ENCODE measurements at regions not wholly inside any gene's neighbourhood (a gene's known extent, or its start where the extent isn't known, plus 50 kb on each side); places are given as distances from the start of the nearest gene placed in this dataset.
"Not testable (repeated sequence)": the region's sequence is repeated elsewhere in the genome, so short reads cannot be mapped to it uniquely, and the experiment has no call there.

DNA sequence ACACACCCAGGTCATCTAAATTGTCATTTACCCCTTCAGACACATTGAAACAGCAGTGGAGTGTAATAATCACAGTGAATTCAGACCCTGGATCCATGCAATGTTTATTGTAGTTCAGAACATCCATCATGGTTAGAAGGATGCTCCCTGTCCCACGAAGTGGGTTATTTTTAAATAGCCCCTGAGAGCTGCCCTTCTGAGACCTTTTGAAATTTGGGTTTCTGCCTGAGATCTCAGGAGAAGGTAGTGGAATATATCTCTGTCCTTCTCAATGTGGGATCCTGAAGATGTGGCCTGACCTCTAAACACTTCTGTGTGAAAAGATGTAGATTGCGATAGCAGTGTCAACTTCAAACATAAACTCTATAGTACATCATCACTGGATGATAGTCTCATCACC is 1080.6 kb downstream of the TMEM121 start:
- no peak overlapping the region for H3K27ac ChIP-seq (ENCODE audit: low read depth in 2 of 2, low read length in 2 of 2)
- H3K4me1 ChIP-seq (ENCODE audit: control insufficient read depth in 2 of 2, insufficient read depth in 2 of 2, low read length in 2 of 2) = no peaks in the 10 kb centered on the region
- H3K9ac ChIP-seq (ENCODE audit: low read depth in 1 of 2, low read length in 2 of 2) = no peak overlapping the region
- no peaks in the 10 kb centered on the region for H3K36me3 ChIP-seq (ENCODE audit: control insufficient read depth in 2 of 2, insufficient read depth in 2 of 2, low read length in 2 of 2)
- H3K4me3 ChIP-seq (ENCODE audit: low read length in 2 of 2) = no peak overlapping the region
- H3K27me3 ChIP-seq (ENCODE audit: control insufficient read depth in 2 of 2, insufficient read depth in 2 of 2, low read length in 2 of 2) = peaks cover 2 to 5% of the 10 kb centered on the region in 2 donors
- H3K9me3 ChIP-seq (ENCODE audit: control insufficient read depth in 2 of 2, low read length in 2 of 2) = no peaks in the 10 kb centered on the region

DNA sequence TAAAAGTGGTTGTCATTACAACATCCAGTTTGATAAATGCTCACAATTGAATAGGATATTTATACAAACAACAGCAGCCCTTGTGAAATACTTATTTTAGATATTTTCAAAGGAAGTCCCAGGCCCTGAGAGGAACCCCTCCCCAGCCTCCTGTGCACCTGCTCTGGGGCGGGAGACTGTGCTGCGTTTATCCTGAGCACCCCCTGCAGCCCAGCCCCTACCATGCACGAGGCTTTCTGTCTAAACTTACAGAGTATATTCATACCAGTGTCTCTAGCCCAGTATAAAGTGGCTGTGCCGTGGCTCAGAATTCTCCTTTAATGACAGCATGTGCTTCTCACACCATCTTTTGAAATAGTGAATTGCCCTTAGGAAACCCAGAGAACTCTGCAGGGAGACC is 1084.3 kb downstream of the TMEM121 start:
- Histone ChIP-seq H3K9me3 (ENCODE audit: control insufficient read depth in 2 of 2, low read length in 2 of 2) (no peaks in the 10 kb centered on the region), H3K27me3 (ENCODE audit: control insufficient read depth in 2 of 2, insufficient read depth in 2 of 2, low read length in 2 of 2) (peaks cover 0 to 2% of the 10 kb centered on the region in 2 donors), H3K27ac (ENCODE audit: low read depth in 2 of 2, low read length in 2 of 2) (no peak overlapping the region), H3K4me3 (ENCODE audit: low read length in 2 of 2) (no peak overlapping the region), H3K4me1 (ENCODE audit: control insufficient read depth in 2 of 2, insufficient read depth in 2 of 2, low read length in 2 of 2) (no peaks in the 10 kb centered on the region), H3K36me3 (ENCODE audit: control insufficient read depth in 2 of 2, insufficient read depth in 2 of 2, low read length in 2 of 2) (no peaks in the 10 kb centered on the region), H3K9ac (ENCODE audit: low read depth in 1 of 2, low read length in 2 of 2) (no peak overlapping the region)

- Histone ChIP-seq H3K27me3 (ENCODE audit: control insufficient read depth in 2 of 2, insufficient read depth in 2 of 2, low read length in 2 of 2) (peaks cover 0 to 3% of the 10 kb centered on the region in 2 donors), H3K36me3 (ENCODE audit: control insufficient read depth in 2 of 2, insufficient read depth in 2 of 2, low read length in 2 of 2) (no peaks in the 10 kb centered on the region), H3K4me1 (ENCODE audit: control insufficient read depth in 2 of 2, insufficient read depth in 2 of 2, low read length in 2 of 2) (no peaks in the 10 kb centered on the region), H3K27ac (ENCODE audit: low read depth in 2 of 2, low read length in 2 of 2) (no peak overlapping the region), H3K9me3 (ENCODE audit: control insufficient read depth in 2 of 2, low read length in 2 of 2) (no peaks in the 10 kb centered on the region), H3K4me3 (ENCODE audit: low read length in 2 of 2) (no peak overlapping the region), H3K9ac (ENCODE audit: low read depth in 1 of 2, low read length in 2 of 2) (no peak overlapping the region)
Observed at GRCh38 chr14:106613256-106613655, 1086.9 kb downstream of the TMEM121 start.

DNA sequence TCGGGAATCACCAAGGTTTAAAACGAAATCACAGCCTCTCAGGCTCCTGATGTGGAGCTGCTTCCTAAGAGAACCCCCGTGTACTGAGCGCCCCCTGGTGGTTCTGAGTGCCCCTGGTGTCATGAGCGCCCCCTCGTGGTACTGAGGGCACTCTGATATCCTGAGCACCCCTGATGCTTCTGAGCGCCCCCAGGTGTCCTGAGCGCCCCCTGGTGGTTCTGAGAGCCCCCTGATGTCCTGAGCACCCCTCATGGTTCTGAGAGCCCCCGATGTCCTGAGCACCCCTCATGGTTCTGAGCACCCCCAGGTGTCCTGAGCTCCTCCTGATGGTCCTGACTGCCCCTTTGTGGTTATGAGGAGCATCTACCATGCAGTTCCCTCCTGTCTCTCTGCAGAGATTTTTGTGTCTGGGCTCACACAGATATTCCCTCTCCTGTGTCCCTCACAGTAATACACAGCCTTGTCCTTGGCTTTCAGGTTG is 1092.1 kb downstream of the TMEM121 start:
- not testable (repeated sequence) for H3K4me1 ChIP-seq (ENCODE audit: control insufficient read depth in 2 of 2, insufficient read depth in 2 of 2, low read length in 2 of 2)

GRCh38 chr14:106619606-106620005 is 1093.2 kb downstream of the TMEM121 start:
- Histone ChIP-seq H3K36me3 (ENCODE audit: control insufficient read depth in 2 of 2, insufficient read depth in 2 of 2, low read length in 2 of 2) (no peaks in the 10 kb centered on the region), H3K9me3 (ENCODE audit: control insufficient read depth in 2 of 2, low read length in 2 of 2) (no peaks in the 10 kb centered on the region), H3K9ac (ENCODE audit: low read depth in 1 of 2, low read length in 2 of 2) (no peak overlapping the region), H3K27ac (ENCODE audit: low read depth in 2 of 2, low read length in 2 of 2) (no peak overlapping the region), H3K27me3 (ENCODE audit: control insufficient read depth in 2 of 2, insufficient read depth in 2 of 2, low read length in 2 of 2) (peaks cover 4 to 8% of the 10 kb centered on the region in 2 donors), H3K4me3 (ENCODE audit: low read length in 2 of 2) (no peak overlapping the region), H3K4me1 (ENCODE audit: control insufficient read depth in 2 of 2, insufficient read depth in 2 of 2, low read length in 2 of 2) (no peaks in the 10 kb centered on the region)

More for the DNA sequence above, 1092.1 kb downstream of the TMEM121 start:
- not testable (repeated sequence) for H3K27me3 ChIP-seq (ENCODE audit: control insufficient read depth in 2 of 2, insufficient read depth in 2 of 2, low read length in 2 of 2); H3K9ac ChIP-seq (ENCODE audit: low read depth in 1 of 2, low read length in 2 of 2); H3K9me3 ChIP-seq (ENCODE audit: control insufficient read depth in 2 of 2, low read length in 2 of 2); H3K36me3 ChIP-seq (ENCODE audit: control insufficient read depth in 2 of 2, insufficient read depth in 2 of 2, low read length in 2 of 2); H3K4me3 ChIP-seq (ENCODE audit: low read length in 2 of 2); H3K27ac ChIP-seq (ENCODE audit: low read depth in 2 of 2, low read length in 2 of 2)

DNA sequence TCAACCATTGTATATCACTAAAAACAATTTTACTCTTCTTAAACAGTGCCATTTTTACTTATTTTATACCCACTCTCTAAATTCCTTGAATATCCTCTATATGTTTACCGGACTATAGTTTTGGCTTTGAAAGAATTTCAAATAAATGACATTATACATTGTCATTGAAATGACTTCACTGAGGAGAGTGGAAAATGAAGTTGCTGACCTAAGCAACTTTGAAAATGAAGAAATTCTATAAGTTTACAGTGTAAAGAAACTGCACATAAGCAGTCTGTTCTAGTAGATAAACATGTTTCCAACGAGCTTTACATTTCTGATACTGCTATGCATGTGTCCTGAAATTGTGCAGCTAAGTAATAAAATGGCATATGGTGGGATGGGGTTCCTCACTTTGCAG is 1094.0 kb downstream of the TMEM121 start:
- no peaks in the 10 kb centered on the region for H3K4me1 ChIP-seq (ENCODE audit: control insufficient read depth in 2 of 2, insufficient read depth in 2 of 2, low read length in 2 of 2)
- H3K27me3 ChIP-seq (ENCODE audit: control insufficient read depth in 2 of 2, insufficient read depth in 2 of 2, low read length in 2 of 2) = peaks cover 4 to 8% of the 10 kb centered on the region in 2 donors
- no peaks in the 10 kb centered on the region for H3K9me3 ChIP-seq (ENCODE audit: control insufficient read depth in 2 of 2, low read length in 2 of 2)
- no peak overlapping the region for H3K4me3 ChIP-seq (ENCODE audit: low read length in 2 of 2)
- H3K27ac ChIP-seq (ENCODE audit: low read depth in 2 of 2, low read length in 2 of 2) = no peak overlapping the region
- no peaks in the 10 kb centered on the region for H3K36me3 ChIP-seq (ENCODE audit: control insufficient read depth in 2 of 2, insufficient read depth in 2 of 2, low read length in 2 of 2)
- H3K9ac ChIP-seq (ENCODE audit: low read depth in 1 of 2, low read length in 2 of 2) = no peak overlapping the region

GRCh38 chr14:106622200-106622745 is 1095.9 kb downstream of the TMEM121 start:
- no peaks in the 10 kb centered on the region for H3K36me3 ChIP-seq (ENCODE audit: control insufficient read depth in 2 of 2, insufficient read depth in 2 of 2, low read length in 2 of 2)
- H3K4me1 ChIP-seq (ENCODE audit: control insufficient read depth in 2 of 2, insufficient read depth in 2 of 2, low read length in 2 of 2) = no peaks in the 10 kb centered on the region
- H3K4me3 ChIP-seq (ENCODE audit: low read length in 2 of 2) = no peak overlapping the region
- H3K27me3 ChIP-seq (ENCODE audit: control insufficient read depth in 2 of 2, insufficient read depth in 2 of 2, low read length in 2 of 2) = peaks cover 4 to 5% of the 10 kb centered on the region in 2 donors
- no peak overlapping the region for H3K27ac ChIP-seq (ENCODE audit: low read depth in 2 of 2, low read length in 2 of 2)
- H3K9ac ChIP-seq (ENCODE audit: low read depth in 1 of 2, low read length in 2 of 2) = no peak overlapping the region
- no peaks in the 10 kb centered on the region for H3K9me3 ChIP-seq (ENCODE audit: control insufficient read depth in 2 of 2, low read length in 2 of 2)

DNA sequence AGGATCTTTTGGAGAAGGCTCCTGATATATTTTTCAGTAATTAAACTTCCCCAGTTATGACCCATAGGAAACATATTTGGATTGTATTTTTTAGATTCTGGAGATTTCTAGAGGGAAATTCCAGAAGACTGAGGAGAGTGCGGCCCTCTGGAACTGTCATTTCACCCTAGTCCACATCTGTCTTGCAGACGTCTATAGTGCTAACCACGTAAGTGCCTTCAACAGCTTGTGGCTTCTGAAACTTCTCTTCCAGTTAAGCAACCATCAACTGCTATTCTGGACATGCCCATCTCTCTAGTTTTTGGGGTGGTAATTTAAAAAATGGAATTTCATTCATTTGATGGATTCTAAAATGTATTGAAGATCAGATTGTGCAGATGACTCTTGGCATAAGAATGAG is 1098.8 kb downstream of the TMEM121 start:
- Histone ChIP-seq H3K4me3 (ENCODE audit: low read length in 2 of 2) (no peak overlapping the region), H3K4me1 (ENCODE audit: control insufficient read depth in 2 of 2, insufficient read depth in 2 of 2, low read length in 2 of 2) (no peaks in the 10 kb centered on the region), H3K27me3 (ENCODE audit: control insufficient read depth in 2 of 2, insufficient read depth in 2 of 2, low read length in 2 of 2) (peaks cover 4 to 5% of the 10 kb centered on the region in 2 donors), H3K27ac (ENCODE audit: low read depth in 2 of 2, low read length in 2 of 2) (no peak overlapping the region), H3K9me3 (ENCODE audit: control insufficient read depth in 2 of 2, low read length in 2 of 2) (no peaks in the 10 kb centered on the region), H3K36me3 (ENCODE audit: control insufficient read depth in 2 of 2, insufficient read depth in 2 of 2, low read length in 2 of 2) (no peaks in the 10 kb centered on the region), H3K9ac (ENCODE audit: low read depth in 1 of 2, low read length in 2 of 2) (no peak overlapping the region)

- not testable (repeated sequence) for H3K27ac ChIP-seq (ENCODE audit: low read depth in 2 of 2, low read length in 2 of 2); H3K36me3 ChIP-seq (ENCODE audit: control insufficient read depth in 2 of 2, insufficient read depth in 2 of 2, low read length in 2 of 2); H3K4me3 ChIP-seq (ENCODE audit: low read length in 2 of 2); H3K9ac ChIP-seq (ENCODE audit: low read depth in 1 of 2, low read length in 2 of 2); H3K27me3 ChIP-seq (ENCODE audit: control insufficient read depth in 2 of 2, insufficient read depth in 2 of 2, low read length in 2 of 2); H3K9me3 ChIP-seq (ENCODE audit: control insufficient read depth in 2 of 2, low read length in 2 of 2); H3K4me1 ChIP-seq (ENCODE audit: control insufficient read depth in 2 of 2, insufficient read depth in 2 of 2, low read length in 2 of 2)
Observed at GRCh38 chr14:106626469-106626868, 1100.1 kb downstream of the TMEM121 start.

GRCh38 chr14:106626942-106627588 is 1100.7 kb downstream of the TMEM121 start:
- not testable (repeated sequence) for H3K27ac ChIP-seq (ENCODE audit: low read depth in 2 of 2, low read length in 2 of 2); H3K27me3 ChIP-seq (ENCODE audit: control insufficient read depth in 2 of 2, insufficient read depth in 2 of 2, low read length in 2 of 2); H3K9ac ChIP-seq (ENCODE audit: low read depth in 1 of 2, low read length in 2 of 2); H3K9me3 ChIP-seq (ENCODE audit: control insufficient read depth in 2 of 2, low read length in 2 of 2); H3K4me1 ChIP-seq (ENCODE audit: control insufficient read depth in 2 of 2, insufficient read depth in 2 of 2, low read length in 2 of 2); H3K36me3 ChIP-seq (ENCODE audit: control insufficient read depth in 2 of 2, insufficient read depth in 2 of 2, low read length in 2 of 2); H3K4me3 ChIP-seq (ENCODE audit: low read length in 2 of 2)
